H1 (cell line): ENCODE measurements at regions not wholly inside any gene's neighbourhood (a gene's known extent, or its start where the extent isn't known, plus 50 kb on each side); places are given as distances from the start of the nearest gene placed in this dataset.

Experiments used
- CTCF ChIA-PET: fragments of 300-600 bp; sonication (Branson Sonifier 250); formaldehyde crosslinking; loops from one replicate; lab custom pipeline; 2021; ENCODE audit not compliant: partially characterized antibody; lab: Charles Lee
- POLR2A ChIA-PET: fragments of 300-600 bp; sonication (Branson Sonifier 250); formaldehyde crosslinking; loops from one replicate; lab custom pipeline; 2021; ENCODE audit warnings: inconsistent platforms; ENCODE audit not compliant: partially characterized antibody; lab: Charles Lee
- DNase-seq, 2 experiments: peaks; one replicate each; pipeline versions ENCODE4 v3.0.0 to v3.0.0-alpha.2; 2010 to 2022; ENCODE audit warnings: low spot score in 2 of 2, low read depth in 1 of 2, mixed read lengths in 1 of 2
- FAIRE-seq: peaks from 2 replicates; lab custom pipeline; 2011; peaks lifted over from hg19 to GRCh38; lab: Jason Lieb, UNC
- H2AFZ ChIP-seq: 2 replicates; pipeline ENCODE4 v1.8.1; 2012; ENCODE audit warnings: low read length, inconsistent platforms
- H2AK5ac ChIP-seq: 2 replicates; pipeline ENCODE4 v1.6.1; 2013; ENCODE audit warnings: low read depth, low read length
- H2BK120ac ChIP-seq: replicated peaks from 2 replicates; pipeline ENCODE3; 2013; ENCODE audit warnings: low read depth, low read length, inconsistent platforms
- H2BK12ac ChIP-seq: 2 replicates; pipeline ENCODE4 v1.6.1; 2013; ENCODE audit warnings: low read depth, low read length
- H2BK15ac ChIP-seq: 2 replicates; pipeline ENCODE4 v1.6.1; 2013; ENCODE audit warnings: low read length
- H2BK20ac ChIP-seq: 2 replicates; pipeline ENCODE4 v1.6.1; 2013; ENCODE audit warnings: low read length
- H2BK5ac ChIP-seq: 2 replicates; pipeline ENCODE4 v1.6.1; 2013; ENCODE audit warnings: low read depth, low read length
- H3K14ac ChIP-seq: 2 replicates; pipeline ENCODE4 v1.6.1; 2013; ENCODE audit warnings: inconsistent platforms; ENCODE audit not compliant: insufficient read length
- H3K18ac ChIP-seq: 2 replicates; pipeline ENCODE4 v1.6.1; 2013; ENCODE audit warnings: low read length; ENCODE audit errors: extremely low read depth
- H3K23ac ChIP-seq: 2 replicates; pipeline ENCODE4 v1.6.1; 2013; ENCODE audit warnings: inconsistent platforms; ENCODE audit not compliant: insufficient read length
- H3K23me2 ChIP-seq: 2 replicates; pipeline ENCODE4 v1.6.1; 2013; ENCODE audit warnings: low read depth, low read length
- H3K27ac ChIP-seq: 2 replicates; pipeline ENCODE4 v1.6.1; 2011; ENCODE audit warnings: low read depth, low read length, inconsistent platforms
- H3K27me3 ChIP-seq, 4 experiments: replicated peaks in 1 of 4; 1 replicate in 1 of 4; 2 replicates in 3 of 4; pipeline versions ENCODE4 v1.6.1 to v1.8.1; 2011 to 2013; ENCODE audit warnings: low read length in 3 of 4, mild to moderate bottlenecking in 3 of 4, inconsistent platforms in 2 of 4, mixed read lengths in 2 of 4, moderate library complexity in 1 of 4; ENCODE audit not compliant: control insufficient read depth in 3 of 4, insufficient read depth in 3 of 4; ENCODE audit errors: extremely low read depth in 1 of 4
- H3K36me3 ChIP-seq, 4 experiments: 2 replicates each; pipeline versions ENCODE4 v1.6.1 to v1.8.1; 2011 to 2013; ENCODE audit warnings: mild to moderate bottlenecking in 4 of 4, low read length in 3 of 4, moderate library complexity in 2 of 4, control low read depth in 1 of 4, inconsistent platforms in 1 of 4; ENCODE audit not compliant: insufficient read depth in 4 of 4, control insufficient read depth in 2 of 4
- H3K4ac ChIP-seq: replicated peaks from 2 replicates; pipeline ENCODE3; 2013; ENCODE audit warnings: low read length, low read depth, mixed read lengths, inconsistent platforms; ENCODE audit not compliant: insufficient read length
- H3K4me1 ChIP-seq, 4 experiments: replicated peaks in 1 of 4; 1 replicate in 1 of 4; 2 replicates in 3 of 4; pipeline versions ENCODE4 v1.6.1 to v1.8.1; 2011 to 2013; ENCODE audit warnings: low read length in 3 of 4, inconsistent platforms in 2 of 4, mixed read lengths in 1 of 4; ENCODE audit not compliant: insufficient read depth in 4 of 4, control insufficient read depth in 3 of 4
- H3K4me2 ChIP-seq, 2 experiments: 2 replicates each; pipeline versions ENCODE4 v1.6.1 to v1.8.1; 2011 to 2013; ENCODE audit warnings: low read depth in 2 of 2, low read length in 2 of 2, control low read depth in 1 of 2, inconsistent platforms in 1 of 2, mild to moderate bottlenecking in 1 of 2; ENCODE audit not compliant: insufficient read depth in 1 of 2
- H3K4me3 ChIP-seq, 4 experiments: fragments of 200-600, 300-600 bp in 1 of 4; sonication (generic), shearing (Covaris generic), sonication (Bioruptor Twin) in 1 of 4; 2 replicates each; pipeline versions ENCODE4 v1.5.1 to v1.8.1; 2011 to 2016; ENCODE audit warnings: low read length in 4 of 4, low read depth in 3 of 4, control low read depth in 2 of 4, inconsistent platforms in 2 of 4, mild to moderate bottlenecking in 2 of 4, mixed read lengths in 1 of 4, moderate library complexity in 1 of 4; ENCODE audit not compliant: insufficient read depth in 2 of 4; ENCODE audit errors: extremely low read depth in 1 of 4
- H3K56ac ChIP-seq: replicated peaks from 2 replicates; pipeline ENCODE3; 2013; ENCODE audit warnings: low read depth, mild to moderate bottlenecking, mixed read lengths, low read length, inconsistent platforms; ENCODE audit not compliant: insufficient read length
- H3K79me1 ChIP-seq: 2 replicates; pipeline ENCODE4 v1.6.1; 2013; ENCODE audit warnings: low read depth, low read length, control low read depth
- H3K79me2 ChIP-seq, 2 experiments: 2 replicates each; pipeline versions ENCODE4 v1.6.1 to v1.8.1; 2012 to 2013; ENCODE audit warnings: low read length in 2 of 2, mild to moderate bottlenecking in 2 of 2, inconsistent platforms in 1 of 2; ENCODE audit not compliant: insufficient read depth in 2 of 2, control insufficient read depth in 1 of 2
- H3K9ac ChIP-seq, 4 experiments: replicated peaks in 1 of 4; 1 replicate in 1 of 4; 2 replicates in 3 of 4; pipeline versions ENCODE4 v1.6.1 to v1.8.1; 2011 to 2013; ENCODE audit warnings: low read depth in 3 of 4, low read length in 3 of 4, control low read depth in 2 of 4, mild to moderate bottlenecking in 2 of 4, moderate library complexity in 2 of 4, inconsistent platforms in 1 of 4; ENCODE audit errors: extremely low read depth in 1 of 4
- H3K9me3 ChIP-seq, 2 experiments: 2 replicates each; pipeline versions ENCODE4 v1.6.1 to v1.8.1; 2012 to 2013; ENCODE audit warnings: mild to moderate bottlenecking in 2 of 2, moderate library complexity in 2 of 2, control low read depth in 1 of 2, inconsistent platforms in 1 of 2, low read depth in 1 of 2, low read length in 1 of 2, mixed read lengths in 1 of 2; ENCODE audit not compliant: insufficient read depth in 2 of 2
- H4K20me1 ChIP-seq, 2 experiments: replicated peaks in 1 of 2; 2 replicates each; pipeline versions ENCODE3 to v1.8.1; 2011 to 2013; ENCODE audit warnings: inconsistent platforms in 2 of 2, low read length in 2 of 2, mild to moderate bottlenecking in 1 of 2; ENCODE audit not compliant: insufficient read depth in 2 of 2, control insufficient read depth in 1 of 2
- H4K5ac ChIP-seq: 2 replicates; pipeline ENCODE4 v1.6.1; 2013; ENCODE audit warnings: low read length, low read depth, mixed read lengths, inconsistent platforms; ENCODE audit not compliant: insufficient read length
- H4K8ac ChIP-seq: 2 replicates; pipeline ENCODE4 v1.8.0; 2013; ENCODE audit warnings: mild to moderate bottlenecking, moderate library complexity, low read length, inconsistent platforms; ENCODE audit not compliant: insufficient read depth; ENCODE audit errors: extremely low read depth
- H4K91ac ChIP-seq: replicated peaks from 2 replicates; pipeline ENCODE3; 2013; ENCODE audit warnings: low read length, mixed read lengths, inconsistent platforms; ENCODE audit not compliant: insufficient read length
- CREB1 ChIP-seq: IDR thresholded peaks from 2 replicates; pipeline ENCODE4 v1.6.1; 2012; ENCODE audit warnings: inconsistent platforms
- EZH2 ChIP-seq: fragments of 200-600 bp; sonication (generic); IDR thresholded peaks from 2 replicates; pipeline ENCODE4 v1.7.1; 2012; ENCODE audit warnings: low read depth, mild to moderate bottlenecking, moderate library complexity, low read length, inconsistent platforms; ENCODE audit not compliant: severe bottlenecking
- POLR2AphosphoS5 ChIP-seq: IDR thresholded peaks from 2 replicates; pipeline ENCODE4 v1.6.1; 2011; ENCODE audit warnings: low read depth, low read length
- WGBS, 2 experiments: shearing (Covaris generic) in 1 of 2; methylation state at CpG; one replicate each; pipeline versions ENCODE4 v1.1.6 to v1.1.7; 2013 to 2015; ENCODE audit warnings: low lambda C conversion rate in 2 of 2, mixed read lengths in 2 of 2, inconsistent platforms in 1 of 2, low coverage in 1 of 2, missing lambda C conversion rate in 1 of 2; ENCODE audit not compliant: insufficient replicate concordance in 2 of 2, insufficient coverage in 1 of 2, insufficient read length in 1 of 2; ENCODE audit errors: extremely low coverage in 1 of 2, missing lambda C conversion rate in 1 of 2; 5-methylcytosine and 5-hydroxymethylcytosine counted together

- 84% methylated on average over 11 of the region's 11 CpGs; no CpG with 5 or more reads in 1 of the 2 experiments for WGBS, 2 experiments
- Histone ChIP-seq H2BK5ac (no peak overlapping the region), H2BK15ac (peak overlapping the region; percentile 89), H4K5ac (no peak overlapping the region), H3K27ac (no peak overlapping the region), H3K23me2 (no peaks in the 10 kb centered on the region), H2AFZ (no peak overlapping the region), H4K8ac (no peak overlapping the region), H3K27me3 (no peaks in the 10 kb centered on the region), H3K79me1 (no peaks in the 10 kb centered on the region), H3K4me2 (no peak overlapping the region), H3K14ac (no peak overlapping the region), H3K36me3 (no peaks in the 10 kb centered on the region), H3K79me2 (no peaks in the 10 kb centered on the region), H3K4ac (no peak overlapping the region), H4K20me1 (no peaks in the 10 kb centered on the region), H3K18ac (no peak overlapping the region), H3K9ac (no peak overlapping the region), H2AK5ac (no peak overlapping the region), H3K4me3 (no peak overlapping the region), H2BK120ac (no peak overlapping the region), H3K9me3 (no peaks in the 10 kb centered on the region), H4K91ac (no peak overlapping the region), H3K4me1 (peaks cover 3 to 14% (median 8%) of the 10 kb centered on the region in 4 experiments), H2BK20ac (no peak overlapping the region), H2BK12ac (no peak overlapping the region), H3K23ac (no peak overlapping the region), H3K56ac (no peak overlapping the region)
- no peak for TF ChIP-seq EZH2
- TF ChIP-seq CREB1 = no peak
- TF ChIP-seq POLR2AphosphoS5 = no peak
- CTCF ChIA-PET = interaction anchor here (0.6 to 1.0 kb wide), 2 partner anchors 22 to 77 kb away, joined by 3 to 4 read pairs; no protein-coding TSS in a partner anchor
- no peak for FAIRE-seq
- POLR2A ChIA-PET = interaction anchor here (0.6 kb wide), 1 partner anchor 235 kb away, joined by 3 read pairs; no protein-coding TSS in a partner anchor
- no peak for DNase-seq
Measured at GRCh38 chr5:71937921-71938698, 169.2 kb upstream of the MAP1B start.
